ENCODE measurements at regions not wholly inside any gene's neighbourhood (a gene's known extent, or its start where the extent isn't known, plus 50 kb on each side); places are given as distances from the start of the nearest gene placed in this dataset.

DNA sequence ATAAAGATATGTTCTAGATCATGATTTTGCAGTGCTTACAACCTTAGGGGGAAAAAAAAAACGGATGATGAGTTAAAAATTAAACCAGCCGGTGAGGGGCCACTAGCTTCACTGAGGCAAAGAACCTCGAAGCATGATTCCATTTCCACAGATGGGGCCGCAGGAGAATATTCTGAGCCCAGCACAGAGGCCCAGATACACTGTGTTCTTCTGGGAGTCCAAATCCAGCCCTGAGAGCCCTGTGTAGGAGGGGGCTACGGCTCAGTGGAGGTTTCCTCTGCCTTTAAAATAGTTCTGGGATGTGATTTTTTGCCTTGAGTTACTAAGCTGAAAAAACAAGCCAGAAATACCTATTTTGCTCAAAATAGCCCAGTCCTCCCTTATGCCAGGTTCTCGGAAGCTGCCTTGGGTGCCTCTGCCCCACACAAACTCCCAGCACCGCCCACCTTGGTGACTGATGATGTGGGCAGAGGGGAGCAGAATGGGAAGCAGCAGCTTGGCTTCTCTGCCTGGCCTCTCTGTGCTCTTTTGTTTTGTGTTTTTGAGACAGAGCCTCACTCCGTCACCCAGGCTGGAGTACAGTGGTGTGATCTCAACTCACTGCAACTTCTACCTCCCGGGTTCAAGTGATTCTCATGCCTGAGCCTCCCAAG is 105.4 kb upstream of the BCL2L14 start:
- Mint-ChIP-seq H3K4me3 (no peak overlapping the region), H3K36me3 (ENCODE audit: insufficient read depth in 2 of 2) (no peaks in the 10 kb centered on the region), H3K27ac (no peak overlapping the region), H3K9me3 (peaks cover 0 to 2% of the 10 kb centered on the region in 2 donors), H3K27me3 (ENCODE audit: low read depth) (no peaks in the 10 kb centered on the region), H3K4me1 (ENCODE audit: low read depth) (peaks cover 6% of the 10 kb centered on the region)
- no peak for ATAC-seq (replicated peaks in 1 of 2)
- DNase-seq = no peak

DNA sequence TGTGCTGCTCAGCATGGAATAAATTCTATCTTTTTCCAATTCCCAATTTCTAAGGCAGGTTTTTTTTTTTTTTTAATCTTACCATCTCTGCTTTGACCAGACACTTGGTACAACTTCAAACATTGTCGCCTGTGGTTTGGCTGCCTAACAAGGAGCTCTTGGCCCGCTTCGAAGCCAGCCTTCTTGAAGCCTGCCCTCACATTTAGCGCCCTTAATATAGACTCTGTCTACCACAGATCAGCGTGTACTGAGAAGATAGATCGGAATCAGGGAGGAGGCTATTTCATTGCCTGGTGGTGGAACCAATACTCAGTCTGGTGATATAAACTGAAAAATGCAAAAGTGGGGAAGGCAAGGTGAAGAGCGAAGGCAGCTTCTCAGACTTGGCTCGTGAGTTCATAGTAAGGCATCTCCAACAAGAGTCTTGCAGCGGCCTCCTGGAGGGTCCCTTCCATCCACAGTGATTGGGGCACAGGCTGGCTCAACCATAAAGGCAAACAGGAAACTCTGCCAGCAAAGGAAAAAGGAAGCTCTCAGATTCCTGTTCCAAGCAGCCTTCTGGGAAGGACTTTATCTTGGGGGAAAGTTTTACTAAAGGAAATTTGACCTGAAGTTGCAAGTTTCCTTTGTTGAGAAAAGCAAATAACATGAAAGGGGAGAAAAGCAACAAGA is 103.2 kb upstream of the BCL2L14 start:
- peaks cover 6% of the 10 kb centered on the region for H3K4me1 Mint-ChIP-seq (ENCODE audit: low read depth)
- no peaks in the 10 kb centered on the region for H3K27me3 Mint-ChIP-seq (ENCODE audit: low read depth)
- DNase-seq (no peak), ATAC-seq (replicated peaks in 1 of 2) (no peak)
- no peak overlapping the region for H3K27ac Mint-ChIP-seq
- peaks cover 0 to 2% of the 10 kb centered on the region in 2 donors for H3K9me3 Mint-ChIP-seq
- peaks cover 0 to 2% of the 10 kb centered on the region in 2 donors for H3K36me3 Mint-ChIP-seq (ENCODE audit: insufficient read depth in 2 of 2)
- H3K4me3 Mint-ChIP-seq = no peak overlapping the region

DNA sequence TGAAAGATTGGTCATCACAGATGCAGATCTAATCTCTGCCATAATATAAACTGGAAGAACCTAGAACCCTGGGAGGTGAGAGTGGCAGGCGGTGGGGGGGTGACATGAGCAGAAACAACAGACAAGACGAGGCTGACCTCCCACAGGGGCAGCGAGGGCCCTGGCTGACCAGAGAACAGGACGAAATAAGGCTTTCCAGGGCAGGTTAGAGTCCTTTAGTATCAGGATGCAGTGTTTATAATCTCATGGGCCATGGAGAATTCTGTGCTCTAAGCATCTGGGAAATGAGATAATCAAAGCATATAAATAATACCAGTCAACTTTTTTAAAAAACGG is 102.7 kb upstream of the BCL2L14 start:
- ATAC-seq (replicated peaks in 1 of 2) = no peak
- no peak for DNase-seq
- H3K27ac Mint-ChIP-seq = no peak overlapping the region
- peaks cover 6% of the 10 kb centered on the region for H3K4me1 Mint-ChIP-seq (ENCODE audit: low read depth)
- H3K4me3 Mint-ChIP-seq = no peak overlapping the region
- peaks cover 0 to 2% of the 10 kb centered on the region in 2 donors for H3K9me3 Mint-ChIP-seq
- peaks cover 0 to 2% of the 10 kb centered on the region in 2 donors for H3K36me3 Mint-ChIP-seq (ENCODE audit: insufficient read depth in 2 of 2)
- H3K27me3 Mint-ChIP-seq (ENCODE audit: low read depth) = no peaks in the 10 kb centered on the region

- ATAC-seq (replicated peaks in 1 of 2) (no peak), DNase-seq (no peak)
- no peak overlapping the region for H3K27ac Mint-ChIP-seq
- peaks cover 0 to 2% of the 10 kb centered on the region in 2 donors for H3K36me3 Mint-ChIP-seq (ENCODE audit: insufficient read depth in 2 of 2)
- H3K4me3 Mint-ChIP-seq = no peak overlapping the region
- H3K27me3 Mint-ChIP-seq (ENCODE audit: low read depth) = no peaks in the 10 kb centered on the region
- H3K9me3 Mint-ChIP-seq = peaks cover 0 to 2% of the 10 kb centered on the region in 2 donors
- peaks cover 6% of the 10 kb centered on the region for H3K4me1 Mint-ChIP-seq (ENCODE audit: low read depth)
Observed at GRCh38 chr12:11968516-11968915, 102.2 kb upstream of the BCL2L14 start.

- H3K4me1 Mint-ChIP-seq (ENCODE audit: low read depth) = peaks cover 6% of the 10 kb centered on the region
- peaks cover 0 to 2% of the 10 kb centered on the region in 2 donors for H3K36me3 Mint-ChIP-seq (ENCODE audit: insufficient read depth in 2 of 2)
- ATAC-seq (replicated peaks in 1 of 2) = no peak
- no peak for DNase-seq
- no peak overlapping the region for H3K4me3 Mint-ChIP-seq
- H3K9me3 Mint-ChIP-seq = peaks cover 0 to 2% of the 10 kb centered on the region in 2 donors
- H3K27me3 Mint-ChIP-seq (ENCODE audit: low read depth) = no peaks in the 10 kb centered on the region
- no peak overlapping the region for H3K27ac Mint-ChIP-seq
Observed at GRCh38 chr12:11969437-11970154, 101.1 kb upstream of the BCL2L14 start.

GRCh38 chr12:11970155-11970520 is 100.6 kb upstream of the BCL2L14 start:
- no peak for DNase-seq
- no peak overlapping the region for H3K27ac Mint-ChIP-seq
- no peaks in the 10 kb centered on the region for H3K27me3 Mint-ChIP-seq (ENCODE audit: low read depth)
- no peaks in the 10 kb centered on the region for H3K9me3 Mint-ChIP-seq
- peaks cover 6% of the 10 kb centered on the region for H3K4me1 Mint-ChIP-seq (ENCODE audit: low read depth)
- H3K36me3 Mint-ChIP-seq (ENCODE audit: insufficient read depth in 2 of 2) = peaks cover 0 to 2% of the 10 kb centered on the region in 2 donors
- no peak overlapping the region for H3K4me3 Mint-ChIP-seq
- ATAC-seq (replicated peaks in 1 of 2) = no peak

DNA sequence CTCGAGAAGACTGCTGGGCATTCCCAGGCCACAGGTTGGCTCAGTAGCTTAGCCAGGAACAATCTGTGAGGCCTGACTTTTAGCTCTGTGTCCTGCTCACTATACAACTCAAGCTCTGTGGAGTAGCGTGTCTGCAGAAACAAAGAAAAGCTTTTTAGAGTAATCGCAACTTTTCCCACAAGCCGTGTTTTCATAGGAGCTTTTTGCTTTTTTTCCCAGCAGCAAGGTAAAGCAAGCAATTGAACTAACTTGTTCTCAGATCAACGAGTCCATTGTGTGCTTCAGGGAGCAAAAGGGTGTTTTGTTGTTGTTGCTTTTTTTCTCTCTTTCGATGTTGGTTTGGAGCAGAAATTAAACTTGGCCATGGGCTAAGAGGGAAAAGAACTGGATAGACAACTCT is 97.3 kb upstream of the BCL2L14 start:
- H3K4me3 Mint-ChIP-seq = no peak overlapping the region
- H3K27me3 Mint-ChIP-seq (ENCODE audit: low read depth) = no peaks in the 10 kb centered on the region
- H3K9me3 Mint-ChIP-seq = no peaks in the 10 kb centered on the region
- H3K4me1 Mint-ChIP-seq (ENCODE audit: low read depth) = peaks cover 5% of the 10 kb centered on the region
- H3K27ac Mint-ChIP-seq = no peak overlapping the region
- DNase-seq (no peak), ATAC-seq (replicated peaks in 1 of 2) (no peak)
- H3K36me3 Mint-ChIP-seq (ENCODE audit: insufficient read depth in 2 of 2) = peaks cover 0 to 2% of the 10 kb centered on the region in 2 donors

DNA sequence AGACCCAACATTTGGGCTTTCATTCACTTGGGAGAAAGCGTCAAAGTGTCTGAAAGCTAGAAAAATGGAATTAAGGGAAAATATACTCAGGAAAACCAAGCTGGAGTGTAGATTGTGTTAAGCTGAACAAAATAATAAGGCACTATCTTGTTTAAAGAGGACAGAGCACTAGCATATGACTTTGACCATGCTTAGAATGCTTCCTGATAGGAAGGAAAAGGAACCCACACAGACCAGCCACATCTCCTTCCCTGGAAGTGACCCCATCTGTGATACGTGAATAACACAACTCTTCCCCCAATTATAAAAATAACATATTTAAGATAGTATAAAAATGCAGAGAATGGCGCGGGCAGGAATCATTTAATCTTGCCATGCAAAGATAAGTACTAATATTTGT is 94.7 kb upstream of the BCL2L14 start:
- ATAC-seq (replicated peaks in 1 of 2) = no peak
- no peak overlapping the region for H3K4me3 Mint-ChIP-seq
- H3K27ac Mint-ChIP-seq = no peak overlapping the region
- no peak for DNase-seq
- H3K36me3 Mint-ChIP-seq (ENCODE audit: insufficient read depth in 2 of 2) = peaks cover 0 to 2% of the 10 kb centered on the region in 2 donors
- peaks cover 0 to 4% of the 10 kb centered on the region in 2 donors for H3K9me3 Mint-ChIP-seq
- H3K4me1 Mint-ChIP-seq (ENCODE audit: low read depth) = peaks cover 31% of the 10 kb centered on the region
- H3K27me3 Mint-ChIP-seq (ENCODE audit: low read depth) = no peaks in the 10 kb centered on the region

- DNase-seq = no peak
- peaks cover 0 to 9% of the 10 kb centered on the region in 2 donors for H3K36me3 Mint-ChIP-seq (ENCODE audit: insufficient read depth in 2 of 2)
Observed at GRCh38 chr12:11978726-11979384, 91.9 kb upstream of the BCL2L14 start.

GRCh38 chr12:11980115-11980514 is 90.6 kb upstream of the BCL2L14 start:
- DNase-seq = peak in 1 of 2 donors; percentile 21
- H3K4me1 Mint-ChIP-seq (ENCODE audit: low read depth) = peaks cover 65% of the 10 kb centered on the region

More at GRCh38 chr12:11978726-11979384, 91.9 kb upstream of the BCL2L14 start:
- Mint-ChIP-seq H3K4me1 (ENCODE audit: low read depth) (peaks cover 60% of the 10 kb centered on the region), H3K27me3 (ENCODE audit: low read depth) (no peaks in the 10 kb centered on the region), H3K4me3 (peak overlapping the region; percentile 45 to 58), H3K27ac (peak overlapping the region; percentile 36), H3K9me3 (peaks cover 3 to 11% of the 10 kb centered on the region in 2 donors)
- peak; percentile 57 to 63 for ATAC-seq (replicated peaks in 1 of 2)

DNA sequence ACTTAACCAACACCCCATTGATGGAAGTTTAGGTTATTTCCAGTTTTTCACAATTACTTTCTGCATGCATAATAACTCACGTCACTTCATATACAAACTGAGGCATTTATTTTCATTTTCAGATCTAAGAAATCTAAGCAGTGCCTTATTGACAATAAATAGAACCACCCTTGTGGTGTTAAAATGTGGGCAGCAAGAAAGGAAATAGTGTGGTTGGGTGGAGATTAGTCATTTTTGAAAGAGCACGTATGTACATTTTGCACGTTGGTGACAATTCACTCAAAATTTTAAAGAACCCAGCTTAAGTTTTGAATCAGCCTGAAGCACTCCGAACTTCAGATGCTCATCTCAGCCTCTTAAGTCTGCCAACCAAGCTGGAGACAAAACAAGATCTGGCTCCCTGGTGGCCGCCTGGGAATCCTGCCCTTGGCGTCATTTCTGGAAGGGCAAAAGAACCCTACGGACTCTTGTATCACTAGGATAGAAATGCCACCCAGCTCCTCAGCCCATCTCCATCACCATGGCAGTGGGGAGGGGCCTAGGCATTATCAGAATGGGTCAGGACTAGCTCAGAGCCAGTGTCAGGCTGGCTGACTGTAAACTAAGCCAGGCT is 89.5 kb upstream of the BCL2L14 start:
- Mint-ChIP-seq H3K4me1 (ENCODE audit: low read depth) (peaks cover 68% of the 10 kb centered on the region), H3K4me3 (peak overlapping the region; percentile 59 to 78), H3K27me3 (ENCODE audit: low read depth) (no peaks in the 10 kb centered on the region), H3K9me3 (peaks cover 6 to 15% of the 10 kb centered on the region in 2 donors), H3K27ac (peak overlapping the region; percentile 97), H3K36me3 (ENCODE audit: insufficient read depth in 2 of 2) (peaks cover 3 to 18% of the 10 kb centered on the region in 2 donors)
- ATAC-seq (replicated peaks in 1 of 2) (peak; percentile 88 to 89), DNase-seq (peak; percentile 62 to 68)

More at GRCh38 chr12:11980115-11980514, 90.6 kb upstream of the BCL2L14 start:
- Mint-ChIP-seq H3K27ac (peak overlapping the region; percentile 87), H3K27me3 (ENCODE audit: low read depth) (no peaks in the 10 kb centered on the region), H3K9me3 (peaks cover 6 to 15% of the 10 kb centered on the region in 2 donors), H3K4me3 (peak overlapping the region; percentile 37 to 68), H3K36me3 (ENCODE audit: insufficient read depth in 2 of 2) (peaks cover 3 to 15% of the 10 kb centered on the region in 2 donors)
- ATAC-seq (replicated peaks in 1 of 2) = no peak

DNA sequence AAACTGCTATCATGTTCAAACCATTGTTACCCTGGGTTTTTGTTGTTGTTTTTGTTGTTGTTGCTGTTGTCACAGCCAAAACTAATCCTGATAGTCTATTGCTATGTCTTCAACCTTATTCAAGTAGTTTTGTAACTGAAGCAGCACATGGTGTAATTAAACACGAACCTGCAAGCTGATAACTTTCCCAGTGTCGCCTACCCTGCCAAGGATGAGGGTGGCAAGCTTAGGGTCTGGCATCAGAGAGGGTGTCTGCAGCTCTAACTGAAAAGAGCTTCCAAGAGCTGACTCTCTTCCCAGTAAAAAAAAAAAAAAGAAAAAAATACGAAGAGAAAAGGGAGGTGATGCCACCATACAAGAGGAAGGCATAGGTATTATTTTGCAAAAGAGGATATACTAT is 86.3 kb upstream of the BCL2L14 start:
- H3K36me3 Mint-ChIP-seq (ENCODE audit: insufficient read depth in 2 of 2) = peaks cover 5 to 21% of the 10 kb centered on the region in 2 donors
- no peak overlapping the region for H3K4me3 Mint-ChIP-seq
- no peaks in the 10 kb centered on the region for H3K27me3 Mint-ChIP-seq (ENCODE audit: low read depth)
- DNase-seq (no peak), ATAC-seq (replicated peaks in 1 of 2) (no peak)
- H3K27ac Mint-ChIP-seq = no peak overlapping the region
- H3K9me3 Mint-ChIP-seq = peaks cover 10 to 17% of the 10 kb centered on the region in 2 donors
- H3K4me1 Mint-ChIP-seq (ENCODE audit: low read depth) = peaks cover 64% of the 10 kb centered on the region

Measured in activated T-cell treated with anti-CD3 and anti-CD28 coated beads, Interleukin-2, amount 50 U/mL, for 72 hours (primary cell).